ENCODE measurements at regions not wholly inside any gene's neighbourhood (a gene's known extent, or its start where the extent isn't known, plus 50 kb on each side); places are given as distances from the start of the nearest gene placed in this dataset.
"Not testable (repeated sequence)": the region's sequence is repeated elsewhere in the genome, so short reads cannot be mapped to it uniquely, and the experiment has no call there.

GRCh38 chr20:30511322-30512030 lies 746.0 kb upstream of the DEFB115 start:
- DNase-seq = no peak

- DNase-seq = no peak
Observed at GRCh38 chr20:30513050-30513628, 744.3 kb upstream of the DEFB115 start.

- not testable (repeated sequence) for DNase-seq
Observed at GRCh38 chr20:30515915-30516314, 741.5 kb upstream of the DEFB115 start.

GRCh38 chr20:30518906-30519305 lies 738.6 kb upstream of the DEFB115 start:
- not testable (repeated sequence) for DNase-seq

- DNase-seq = not testable (repeated sequence)
Observed at GRCh38 chr20:30521686-30522415, 735.6 kb upstream of the DEFB115 start.

GRCh38 chr20:30524155-30524554 lies 733.3 kb upstream of the DEFB115 start:
- DNase-seq = not testable (repeated sequence)

- not testable (repeated sequence) for DNase-seq
Observed at GRCh38 chr20:30524761-30525160, 732.7 kb upstream of the DEFB115 start.

- not testable (repeated sequence) for DNase-seq
Observed at GRCh38 chr20:30533653-30534052, 723.8 kb upstream of the DEFB115 start.

- DNase-seq = peak in 1 of 2 experiments; percentile 16
Observed at GRCh38 chr20:30537459-30537858, 720.0 kb upstream of the DEFB115 start.

- DNase-seq = not testable (repeated sequence)
Observed at GRCh38 chr20:30540330-30541069, 717.0 kb upstream of the DEFB115 start.

- not testable (repeated sequence) for DNase-seq
Observed at GRCh38 chr20:30551236-30551635, 706.2 kb upstream of the DEFB115 start.

GRCh38 chr20:30556797-30557196 lies 700.7 kb upstream of the DEFB115 start:
- DNase-seq = not testable (repeated sequence)

GRCh38 chr20:30565086-30565485 lies 692.4 kb upstream of the DEFB115 start:
- DNase-seq = not testable (repeated sequence)

- not testable (repeated sequence) for DNase-seq
Observed at GRCh38 chr20:30569867-30570266, 687.6 kb upstream of the DEFB115 start.

GRCh38 chr20:30570622-30571021 lies 686.8 kb upstream of the DEFB115 start:
- not testable (repeated sequence) for DNase-seq

- DNase-seq = not testable (repeated sequence)
Observed at GRCh38 chr20:30574337-30574736, 683.1 kb upstream of the DEFB115 start.

GRCh38 chr20:30579069-30579468 lies 678.4 kb upstream of the DEFB115 start:
- not testable (repeated sequence) for DNase-seq

GRCh38 chr20:30579824-30580438 lies 677.5 kb upstream of the DEFB115 start:
- DNase-seq = not testable (repeated sequence)

- DNase-seq = not testable (repeated sequence)
Observed at GRCh38 chr20:30581839-30582238, 675.6 kb upstream of the DEFB115 start.

GRCh38 chr20:30584403-30584802 lies 673.1 kb upstream of the DEFB115 start:
- DNase-seq = not testable (repeated sequence)

GRCh38 chr20:30585244-30585796 lies 672.1 kb upstream of the DEFB115 start:
- DNase-seq = peak; percentile 21 to 26

GRCh38 chr20:30586178-30586577 lies 671.3 kb upstream of the DEFB115 start:
- DNase-seq = not testable (repeated sequence)

Measured in activated T-cell treated with anti-CD3 and anti-CD28 coated beads, Interleukin-2, amount 50 U/mL, for 48 hours (primary cell).